GM18505 (cell line): ENCODE measurements at regions not wholly inside any gene's neighbourhood (a gene's known extent, or its start where the extent isn't known, plus 50 kb on each side); places are given as distances from the start of the nearest gene placed in this dataset.

Source experiments
- ATAC-seq: cut with Tn5 transposase; IDR thresholded peaks from one replicate; pipeline ENCODE4 v1.9.1; 2021; ENCODE audit not compliant: unreplicated experiment
- POLR2A ChIP-seq: IDR thresholded peaks from 4 replicates; pipeline ENCODE4 v1.6.1; 2011; ENCODE audit warnings: borderline replicate concordance; ENCODE audit not compliant: insufficient read depth, insufficient read length; ENCODE audit errors: extremely low read depth

DNA sequence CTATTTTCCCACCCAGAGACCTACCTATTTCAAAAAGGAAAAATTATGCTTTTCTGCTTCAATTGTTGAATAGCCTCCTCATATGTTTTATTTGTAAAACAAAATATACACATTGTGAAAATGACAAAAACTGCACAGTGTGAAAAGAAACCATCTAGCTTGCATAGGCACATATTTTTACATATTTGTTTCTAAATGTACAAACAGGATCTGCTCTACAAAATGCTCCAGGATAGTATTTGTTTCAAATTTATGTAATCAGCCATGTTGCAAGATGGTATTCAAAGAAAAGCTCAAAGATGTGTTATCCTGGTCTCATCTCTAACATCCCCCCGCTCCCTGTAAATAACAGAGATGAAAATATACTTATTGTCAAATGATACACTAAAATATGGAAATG is 366.1 kb upstream of the MPDZ start:
- no peak for ATAC-seq
- no peak for TF ChIP-seq POLR2A

GRCh38 chr9:13644675-13645074 is 365.2 kb upstream of the MPDZ start:
- no peak for TF ChIP-seq POLR2A
- ATAC-seq: no peak

DNA sequence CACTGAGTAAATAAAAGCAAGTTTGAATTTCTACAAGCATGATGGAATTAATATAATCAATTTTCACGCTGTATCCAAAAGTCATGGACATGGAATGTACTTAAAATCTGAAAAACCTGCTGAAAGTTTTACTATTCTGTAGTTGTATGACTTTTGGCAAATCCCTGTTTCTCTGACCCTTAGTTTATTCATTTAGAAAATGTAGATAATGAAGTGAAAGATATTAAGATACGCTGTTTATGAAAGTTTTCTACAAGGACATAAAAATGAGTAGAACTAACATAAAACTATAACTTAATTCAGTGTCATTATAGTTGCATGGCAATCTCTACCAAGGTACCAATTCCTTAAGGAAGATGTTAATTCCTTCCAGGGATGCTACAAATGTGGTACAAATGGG is 363.2 kb upstream of the MPDZ start:
- no peak for ATAC-seq
- no peak for TF ChIP-seq POLR2A

GRCh38 chr9:13629067-13629466 is 349.6 kb upstream of the MPDZ start:
- TF ChIP-seq POLR2A: no peak
- ATAC-seq: no peak

- no peak for TF ChIP-seq POLR2A
- no peak for ATAC-seq
These were observed 349.0 kb upstream of the MPDZ start for GRCh38 chr9:13628526-13628925.

DNA sequence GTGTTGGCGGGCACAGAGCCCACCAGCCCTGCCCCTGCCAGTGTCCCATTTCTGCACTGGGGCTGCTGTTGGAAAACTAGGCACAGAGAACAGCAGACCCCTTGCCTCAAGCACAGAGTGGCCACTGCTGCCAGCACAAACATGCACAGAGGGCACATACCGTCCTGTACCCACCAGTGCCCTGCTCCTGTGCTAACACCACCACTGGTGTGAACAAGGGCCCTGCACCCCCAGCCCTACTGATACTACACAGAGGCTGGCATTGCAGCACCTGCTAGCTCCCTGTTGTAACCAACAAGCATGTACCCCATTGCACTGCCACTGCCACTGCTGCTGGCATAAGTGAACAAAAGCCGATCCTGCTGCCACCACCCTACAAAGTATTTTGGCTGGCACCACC is 348.0 kb upstream of the MPDZ start:
- TF ChIP-seq POLR2A: no peak
- no peak for ATAC-seq

- ATAC-seq: no peak
- no peak for TF ChIP-seq POLR2A
These were observed 347.6 kb upstream of the MPDZ start for GRCh38 chr9:13627071-13627470.

GRCh38 chr9:13626601-13627000 is 347.1 kb upstream of the MPDZ start:
- no peak for TF ChIP-seq POLR2A
- no peak for ATAC-seq

DNA sequence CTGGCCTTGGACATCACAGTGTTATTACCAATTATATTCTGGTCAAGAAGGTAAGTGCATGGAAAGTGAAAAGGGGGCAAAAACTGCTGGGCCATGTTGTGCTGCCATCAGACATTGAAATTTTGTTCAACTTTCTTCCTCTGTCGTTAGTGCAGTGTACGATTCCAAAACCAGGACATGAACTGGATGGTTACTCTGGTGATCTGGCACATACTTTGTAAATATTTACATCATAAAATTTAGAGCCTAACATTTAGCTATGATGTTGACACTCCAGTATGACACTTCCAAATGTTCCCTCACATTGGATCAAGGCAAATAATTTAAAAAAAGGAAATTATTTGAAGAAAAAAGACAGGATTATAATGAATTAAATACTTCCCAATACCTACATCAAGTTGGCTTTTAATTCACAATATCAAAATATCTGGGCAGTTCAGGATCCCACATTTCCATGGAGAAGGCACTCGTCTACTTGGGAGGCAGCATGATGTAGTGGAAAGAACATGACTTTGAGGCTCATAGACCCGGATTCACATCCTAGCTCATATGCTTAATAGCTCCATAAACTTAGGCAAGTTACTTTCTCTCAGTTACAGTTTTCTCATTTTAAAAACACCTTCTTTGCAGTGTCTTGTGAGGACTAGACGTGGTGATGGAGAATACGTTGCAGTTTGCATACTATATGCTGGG is 342.5 kb upstream of the MPDZ start:
- ATAC-seq: no peak
- TF ChIP-seq POLR2A: no peak

DNA sequence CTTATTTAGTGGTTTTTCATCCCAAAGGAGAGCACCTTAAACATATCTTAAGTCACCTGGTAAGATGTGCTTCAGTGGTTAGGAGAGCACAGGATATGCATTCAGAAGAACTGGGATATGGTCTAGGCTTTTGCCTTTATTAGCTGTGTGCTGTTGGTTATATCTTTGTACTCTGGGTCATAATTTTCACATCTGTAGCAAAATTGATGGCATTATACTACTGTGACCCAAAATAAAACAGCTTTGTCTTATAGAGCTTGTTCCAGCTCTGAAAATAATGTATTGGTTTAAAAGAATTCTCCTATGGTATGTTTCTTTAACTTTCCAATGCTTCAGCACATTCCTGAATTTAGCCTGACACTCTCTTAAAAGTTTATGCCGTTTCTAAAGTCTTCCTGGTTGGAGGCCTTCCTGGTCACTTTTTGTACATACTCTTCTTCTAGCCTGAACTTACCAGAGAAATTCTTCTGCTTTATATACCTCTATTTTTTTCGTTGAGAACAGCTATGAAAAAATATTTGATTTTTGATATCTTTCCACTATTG is 337.1 kb upstream of the MPDZ start:
- TF ChIP-seq POLR2A: no peak
- ATAC-seq: no peak

- TF ChIP-seq POLR2A: no peak
These were observed 336.4 kb upstream of the MPDZ start for GRCh38 chr9:13615660-13616490.

GRCh38 chr9:13614060-13614459 is 334.6 kb upstream of the MPDZ start:
- no peak for TF ChIP-seq POLR2A
- no peak for ATAC-seq

More at GRCh38 chr9:13615660-13616490, 336.4 kb upstream of the MPDZ start:
- ATAC-seq: no peak

DNA sequence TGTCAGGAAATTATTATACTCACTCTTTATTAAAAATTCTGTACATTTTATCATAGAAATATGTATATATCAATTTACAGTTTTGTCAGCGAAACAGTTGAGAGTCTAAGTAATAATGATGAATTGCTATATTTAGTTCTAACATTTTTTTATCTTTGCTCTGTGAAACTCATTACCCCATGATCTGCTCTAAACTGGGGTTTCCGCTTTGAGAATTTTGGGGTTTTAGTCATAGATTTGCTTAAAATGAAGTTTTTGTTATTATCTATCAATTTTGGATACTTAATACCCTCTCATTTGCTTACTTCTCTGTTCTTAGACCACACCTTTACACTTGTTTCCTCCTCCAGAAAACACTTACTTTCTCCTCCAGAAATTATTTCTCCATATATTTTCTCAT is 333.8 kb upstream of the MPDZ start:
- TF ChIP-seq POLR2A: no peak
- no peak for ATAC-seq

DNA sequence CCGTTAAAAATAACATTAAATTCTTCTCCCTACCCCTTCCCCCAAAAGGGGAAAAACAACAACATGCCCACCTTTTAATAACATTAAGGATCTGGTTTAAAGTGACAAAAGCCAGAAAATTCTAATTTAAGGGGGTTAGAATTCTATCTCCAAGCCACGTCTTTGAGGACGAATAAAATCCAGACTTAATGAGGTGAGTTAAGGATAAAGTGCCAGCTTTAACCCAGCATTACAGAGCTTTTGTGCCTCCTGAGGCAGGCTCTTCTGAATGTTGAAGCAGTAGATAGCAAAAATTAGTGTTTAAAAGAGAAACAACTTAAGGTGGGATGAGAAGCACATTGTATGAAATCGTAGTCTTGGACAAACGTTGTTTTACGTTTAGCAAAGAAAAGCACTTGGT is 329.0 kb upstream of the MPDZ start:
- no peak for ATAC-seq

GRCh38 chr9:13607481-13608441 is 328.3 kb upstream of the MPDZ start:
- TF ChIP-seq POLR2A: no peak
- no peak for ATAC-seq

More for the DNA sequence above, 329.0 kb upstream of the MPDZ start:
- TF ChIP-seq POLR2A: no peak
